Brain microvascular endothelial cell (primary cell): ENCODE measurements at regions not wholly inside any gene's neighbourhood (a gene's known extent, or its start where the extent isn't known, plus 50 kb on each side); places are given as distances from the start of the nearest gene placed in this dataset.

Experiments
- DNase-seq: peaks from one replicate; pipeline ENCODE4 v3.0.0-alpha.2; 2020
- H3K27ac ChIP-seq: fragments of 250-450 bp; sonication (Bioruptor Pico); 2 replicates; pipeline ENCODE4 v1.5.1; 2020; ENCODE audit warnings: mild to moderate bottlenecking, moderate library complexity
- H3K27me3 ChIP-seq: fragments of 250-450 bp; sonication (Bioruptor Pico); replicated peaks from 2 replicates; pipeline ENCODE4 v1.5.1; 2020; ENCODE audit warnings: mild to moderate bottlenecking
- H3K36me3 ChIP-seq: fragments of 250-450 bp; sonication (Bioruptor Pico); replicated peaks from 2 replicates; pipeline ENCODE4 v1.5.1; 2020; ENCODE audit warnings: mild to moderate bottlenecking
- H3K4me3 ChIP-seq: 2 replicates; pipeline ENCODE4 v1.5.1; 2011; ENCODE audit warnings: low read depth, mild to moderate bottlenecking, control low read depth, low read length, moderate library complexity
- in situ Hi-C: cut with HindIII; loops from 2 replicates; pipeline ENCODE4 v1.10.0; 2017; ENCODE audit warnings: low sequenced_read_pairs, low pct_ligation_motif_present
- TF ChIP-seq, protein P1 (sequence below): IDR thresholded peaks from 2 replicates; pipeline ENCODE4 v1.5.1; 2011; ENCODE audit warnings: low read depth, mild to moderate bottlenecking, moderate library complexity, low read length, control low read depth, inconsistent platforms; ENCODE audit errors: missing control alignments

DNA sequence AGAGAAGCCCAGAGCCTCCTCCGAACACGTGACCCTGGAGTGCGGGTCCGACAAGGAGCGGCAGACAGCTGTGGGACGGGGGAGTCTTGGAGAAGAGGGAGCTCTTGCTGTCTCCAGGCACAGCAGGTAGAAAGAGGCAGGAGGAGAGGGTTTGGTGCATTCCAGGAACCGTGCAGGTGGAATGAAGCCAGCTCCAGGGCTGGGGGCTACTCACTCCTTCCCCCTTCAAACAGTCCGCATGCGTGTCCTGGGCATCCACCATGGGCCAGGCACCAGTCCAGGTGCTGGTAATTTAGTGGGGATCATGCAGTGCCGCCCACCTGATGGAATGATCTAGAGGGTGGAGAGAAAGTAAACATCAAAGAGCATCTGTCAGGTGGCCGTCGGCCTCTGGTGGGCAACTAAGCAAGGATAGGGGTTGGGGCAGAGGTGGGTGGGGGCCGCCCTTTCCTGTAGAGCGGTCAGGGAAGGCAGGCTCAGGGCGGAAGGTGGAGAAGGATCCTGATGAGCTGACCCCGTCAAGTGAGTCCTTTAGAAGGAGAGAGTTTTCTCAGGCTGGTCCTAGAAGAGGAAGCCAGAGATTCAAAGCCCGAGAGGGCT lies 850.0 kb downstream of the TBC1D22A start:
- H3K27me3 ChIP-seq: no peaks in the 10 kb centered on the region
- H3K4me3 ChIP-seq: no peak overlapping the region
- no peak overlapping the region for H3K27ac ChIP-seq
- H3K36me3 ChIP-seq: no peaks in the 10 kb centered on the region
- no peak for DNase-seq
- TF ChIP-seq, protein P1, sequence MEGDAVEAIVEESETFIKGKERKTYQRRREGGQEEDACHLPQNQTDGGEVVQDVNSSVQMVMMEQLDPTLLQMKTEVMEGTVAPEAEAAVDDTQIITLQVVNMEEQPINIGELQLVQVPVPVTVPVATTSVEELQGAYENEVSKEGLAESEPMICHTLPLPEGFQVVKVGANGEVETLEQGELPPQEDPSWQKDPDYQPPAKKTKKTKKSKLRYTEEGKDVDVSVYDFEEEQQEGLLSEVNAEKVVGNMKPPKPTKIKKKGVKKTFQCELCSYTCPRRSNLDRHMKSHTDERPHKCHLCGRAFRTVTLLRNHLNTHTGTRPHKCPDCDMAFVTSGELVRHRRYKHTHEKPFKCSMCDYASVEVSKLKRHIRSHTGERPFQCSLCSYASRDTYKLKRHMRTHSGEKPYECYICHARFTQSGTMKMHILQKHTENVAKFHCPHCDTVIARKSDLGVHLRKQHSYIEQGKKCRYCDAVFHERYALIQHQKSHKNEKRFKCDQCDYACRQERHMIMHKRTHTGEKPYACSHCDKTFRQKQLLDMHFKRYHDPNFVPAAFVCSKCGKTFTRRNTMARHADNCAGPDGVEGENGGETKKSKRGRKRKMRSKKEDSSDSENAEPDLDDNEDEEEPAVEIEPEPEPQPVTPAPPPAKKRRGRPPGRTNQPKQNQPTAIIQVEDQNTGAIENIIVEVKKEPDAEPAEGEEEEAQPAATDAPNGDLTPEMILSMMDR: no peak
- in situ Hi-C loops: no loop called here

DNA sequence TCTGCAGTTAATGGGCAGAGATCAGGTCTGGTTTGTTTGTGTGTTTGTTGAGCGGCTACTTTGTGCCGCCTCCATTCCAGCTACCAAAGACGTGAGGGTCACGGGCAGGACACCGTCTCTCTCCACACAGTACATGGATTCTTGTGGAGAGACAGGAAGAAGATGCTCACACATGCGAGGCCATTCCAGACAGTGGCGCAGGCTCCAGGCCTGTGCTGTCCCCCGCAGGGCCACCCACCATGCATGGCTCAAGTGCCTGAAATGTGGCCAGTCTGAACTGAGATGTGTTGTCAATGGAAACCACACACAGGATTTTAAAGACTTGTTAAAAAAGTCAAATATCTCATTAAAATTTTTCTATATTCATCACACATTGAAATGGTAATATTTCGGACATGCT lies 848.3 kb downstream of the TBC1D22A start:
- no peaks in the 10 kb centered on the region for H3K27me3 ChIP-seq
- in situ Hi-C loops: no loop called here
- no peak overlapping the region for H3K27ac ChIP-seq
- no peak overlapping the region for H3K4me3 ChIP-seq
- DNase-seq: no peak
- TF ChIP-seq, protein P1: no peak
- no peaks in the 10 kb centered on the region for H3K36me3 ChIP-seq

GRCh38 chr22:47610281-47610680 lies 847.8 kb downstream of the TBC1D22A start:
- in situ Hi-C loops: no loop called here
- Histone ChIP-seq H3K27ac (no peak overlapping the region), H3K27me3 (no peaks in the 10 kb centered on the region), H3K36me3 (no peaks in the 10 kb centered on the region), H3K4me3 (no peak overlapping the region)
- TF ChIP-seq, protein P1: no peak
- DNase-seq: no peak

DNA sequence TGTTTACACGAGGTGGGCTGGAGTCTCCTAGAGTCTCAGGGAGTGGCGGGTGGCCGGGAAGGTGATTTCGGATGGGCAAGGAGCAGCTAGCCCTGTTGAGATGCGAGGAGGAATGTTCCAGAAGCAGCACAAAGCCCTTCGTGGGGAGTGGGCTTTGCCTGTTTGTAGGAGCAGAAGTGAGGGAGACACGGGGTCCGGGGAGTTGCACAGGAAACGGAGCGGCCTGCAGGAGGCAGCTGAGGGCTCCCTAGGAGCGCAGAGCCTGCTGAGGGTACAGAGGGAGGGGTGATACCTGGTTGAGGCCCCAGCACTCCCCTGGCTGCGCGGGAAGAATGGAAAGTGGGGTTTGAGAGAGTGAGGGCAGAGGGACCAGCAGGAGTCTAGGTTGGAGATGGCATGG lies 847.2 kb downstream of the TBC1D22A start:
- Histone ChIP-seq H3K27ac (no peak overlapping the region), H3K36me3 (no peaks in the 10 kb centered on the region), H3K4me3 (no peak overlapping the region), H3K27me3 (no peaks in the 10 kb centered on the region)
- in situ Hi-C loops: no loop called here
- no peak for DNase-seq
- TF ChIP-seq, protein P1: no peak

DNA sequence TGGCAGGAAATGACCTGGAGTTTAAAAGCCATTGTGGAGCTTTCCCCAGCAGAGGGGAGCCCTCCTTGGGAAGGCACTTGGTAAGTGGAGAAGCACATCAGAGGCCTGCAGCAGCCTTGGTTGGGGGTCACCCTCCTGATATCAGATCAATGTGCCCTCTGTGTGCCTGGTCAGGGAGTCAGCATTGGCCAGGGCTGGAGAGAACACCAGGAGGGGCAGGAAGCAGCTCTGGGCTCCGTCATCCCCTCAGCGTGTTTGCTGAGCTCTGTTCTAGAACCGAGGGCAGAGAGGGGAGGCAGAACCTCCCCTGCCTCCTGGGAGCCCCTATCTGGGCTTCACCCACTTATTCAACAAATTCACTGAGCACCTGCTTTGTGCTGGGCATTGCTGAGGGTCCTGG lies 846.0 kb downstream of the TBC1D22A start:
- H3K27ac ChIP-seq: no peak overlapping the region
- no peak overlapping the region for H3K4me3 ChIP-seq
- TF ChIP-seq, protein P1: no peak
- DNase-seq: no peak
- H3K27me3 ChIP-seq: no peaks in the 10 kb centered on the region
- in situ Hi-C loops: no loop called here
- no peaks in the 10 kb centered on the region for H3K36me3 ChIP-seq

- Histone ChIP-seq H3K27me3 (no peaks in the 10 kb centered on the region), H3K27ac (no peak overlapping the region), H3K4me3 (no peak overlapping the region), H3K36me3 (no peaks in the 10 kb centered on the region)
- in situ Hi-C loops: no loop called here
- TF ChIP-seq, protein P1: no peak
- DNase-seq: no peak
Measured at GRCh38 chr22:47607486-47607885, 845.0 kb downstream of the TBC1D22A start.
